ENCODE measurements at regions not wholly inside any gene's neighbourhood (a gene's known extent, or its start where the extent isn't known, plus 50 kb on each side); places are given as distances from the start of the nearest gene placed in this dataset.

GRCh38 chr16:17839272-17839671 is 368.5 kb upstream of the XYLT1 start:
- Histone ChIP-seq H3K9me2 (replicated peaks; ENCODE audit: control insufficient read depth, low read length) (no peaks in the 10 kb centered on the region), H3K79me2 (ENCODE audit: control insufficient read depth, low read length) (no peaks in the 10 kb centered on the region), H3K27ac (ENCODE audit: low read depth, low read length) (no peak overlapping the region), H4K20me1 (ENCODE audit: control insufficient read depth, insufficient read depth, low read depth, low read length) (no peaks in the 10 kb centered on the region), H3K36me3 (ENCODE audit: control insufficient read depth, low read length) (no peaks in the 10 kb centered on the region), H3K4me1 (ENCODE audit: control insufficient read depth, low read length) (no peaks in the 10 kb centered on the region), H3K4me2 (ENCODE audit: low read length) (no peak overlapping the region), H3K27me3 (ENCODE audit: control insufficient read depth, low read length) (no peaks in the 10 kb centered on the region), H3K4me3 (ENCODE audit: low read length) (no peak overlapping the region), H3F3A (ENCODE audit: control insufficient read depth, insufficient read depth) (no peaks in the 10 kb centered on the region), H3K9me3 (ENCODE audit: control insufficient read depth, insufficient read depth, low read length) (no peaks in the 10 kb centered on the region)
- no peak for TF ChIP-seq EZH2phosphoT487 (IDR thresholded peaks at IDR 0.05; ENCODE audit: borderline replicate concordance, low read length)
- TF ChIP-seq CTCF (IDR thresholded peaks at IDR 0.05; ENCODE audit: low read depth, low read length, poor library complexity, severe bottlenecking): no peak

GRCh38 chr16:17836868-17837602 is 366.3 kb upstream of the XYLT1 start:
- no peak overlapping the region for H3K27ac ChIP-seq (ENCODE audit: low read depth, low read length)
- no peak overlapping the region for H3K4me3 ChIP-seq (ENCODE audit: low read length)
- no peaks in the 10 kb centered on the region for H3K9me3 ChIP-seq (ENCODE audit: control insufficient read depth, insufficient read depth, low read length)

GRCh38 chr16:17835118-17835876 is 364.5 kb upstream of the XYLT1 start:
- Histone ChIP-seq H3K4me2 (ENCODE audit: low read length) (no peak overlapping the region), H3F3A (ENCODE audit: control insufficient read depth, insufficient read depth) (no peaks in the 10 kb centered on the region), H3K4me3 (ENCODE audit: low read length) (no peak overlapping the region), H3K27me3 (ENCODE audit: control insufficient read depth, low read length) (no peaks in the 10 kb centered on the region), H3K27ac (ENCODE audit: low read depth, low read length) (no peak overlapping the region), H3K4me1 (ENCODE audit: control insufficient read depth, low read length) (no peaks in the 10 kb centered on the region), H4K20me1 (ENCODE audit: control insufficient read depth, insufficient read depth, low read depth, low read length) (no peaks in the 10 kb centered on the region), H3K9me3 (ENCODE audit: control insufficient read depth, insufficient read depth, low read length) (no peaks in the 10 kb centered on the region), H3K9me2 (replicated peaks; ENCODE audit: control insufficient read depth, low read length) (no peaks in the 10 kb centered on the region), H3K36me3 (ENCODE audit: control insufficient read depth, low read length) (no peaks in the 10 kb centered on the region), H3K79me2 (ENCODE audit: control insufficient read depth, low read length) (no peaks in the 10 kb centered on the region)
- TF ChIP-seq EZH2phosphoT487 (IDR thresholded peaks at IDR 0.05; ENCODE audit: borderline replicate concordance, low read length) (no peak), CTCF (IDR thresholded peaks at IDR 0.05; ENCODE audit: low read depth, low read length, poor library complexity, severe bottlenecking) (no peak)

More at GRCh38 chr16:17836868-17837602, 366.3 kb upstream of the XYLT1 start:
- H3K79me2 ChIP-seq (ENCODE audit: control insufficient read depth, low read length): no peaks in the 10 kb centered on the region
- H4K20me1 ChIP-seq (ENCODE audit: control insufficient read depth, insufficient read depth, low read depth, low read length): no peaks in the 10 kb centered on the region
- no peaks in the 10 kb centered on the region for H3K27me3 ChIP-seq (ENCODE audit: control insufficient read depth, low read length)
- H3K4me1 ChIP-seq (ENCODE audit: control insufficient read depth, low read length): no peaks in the 10 kb centered on the region
- TF ChIP-seq EZH2phosphoT487 (IDR thresholded peaks at IDR 0.05; ENCODE audit: borderline replicate concordance, low read length) (no peak), CTCF (IDR thresholded peaks at IDR 0.05; ENCODE audit: low read depth, low read length, poor library complexity, severe bottlenecking) (no peak)
- no peaks in the 10 kb centered on the region for H3K9me2 ChIP-seq (replicated peaks; ENCODE audit: control insufficient read depth, low read length)
- no peak overlapping the region for H3K4me2 ChIP-seq (ENCODE audit: low read length)
- no peaks in the 10 kb centered on the region for H3K36me3 ChIP-seq (ENCODE audit: control insufficient read depth, low read length)
- H3F3A ChIP-seq (ENCODE audit: control insufficient read depth, insufficient read depth): no peaks in the 10 kb centered on the region
